ENCODE measurements at regions not wholly inside any gene's neighbourhood (a gene's known extent, or its start where the extent isn't known, plus 50 kb on each side); places are given as distances from the start of the nearest gene placed in this dataset.

DNA sequence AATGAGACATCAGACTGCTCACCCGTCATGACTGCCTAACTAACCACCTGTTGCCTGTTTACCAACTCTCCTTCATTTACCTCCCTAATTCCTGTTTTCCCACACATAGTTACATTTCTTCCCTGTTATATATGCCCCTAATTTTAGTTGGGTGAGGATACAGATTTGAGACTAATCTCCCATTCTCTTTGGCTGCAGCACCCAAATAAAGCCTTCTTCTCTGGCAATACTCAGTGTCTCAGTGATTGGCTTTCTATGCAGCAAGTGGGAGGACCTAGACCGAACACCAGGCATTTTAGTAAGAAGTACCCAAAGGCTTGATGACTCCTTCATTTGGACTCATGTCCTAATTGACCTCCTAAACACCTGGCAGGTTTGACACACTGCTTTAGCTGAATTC is 147.2 kb downstream of the TRIB2 start:
- TF ChIP-seq, protein P1, sequence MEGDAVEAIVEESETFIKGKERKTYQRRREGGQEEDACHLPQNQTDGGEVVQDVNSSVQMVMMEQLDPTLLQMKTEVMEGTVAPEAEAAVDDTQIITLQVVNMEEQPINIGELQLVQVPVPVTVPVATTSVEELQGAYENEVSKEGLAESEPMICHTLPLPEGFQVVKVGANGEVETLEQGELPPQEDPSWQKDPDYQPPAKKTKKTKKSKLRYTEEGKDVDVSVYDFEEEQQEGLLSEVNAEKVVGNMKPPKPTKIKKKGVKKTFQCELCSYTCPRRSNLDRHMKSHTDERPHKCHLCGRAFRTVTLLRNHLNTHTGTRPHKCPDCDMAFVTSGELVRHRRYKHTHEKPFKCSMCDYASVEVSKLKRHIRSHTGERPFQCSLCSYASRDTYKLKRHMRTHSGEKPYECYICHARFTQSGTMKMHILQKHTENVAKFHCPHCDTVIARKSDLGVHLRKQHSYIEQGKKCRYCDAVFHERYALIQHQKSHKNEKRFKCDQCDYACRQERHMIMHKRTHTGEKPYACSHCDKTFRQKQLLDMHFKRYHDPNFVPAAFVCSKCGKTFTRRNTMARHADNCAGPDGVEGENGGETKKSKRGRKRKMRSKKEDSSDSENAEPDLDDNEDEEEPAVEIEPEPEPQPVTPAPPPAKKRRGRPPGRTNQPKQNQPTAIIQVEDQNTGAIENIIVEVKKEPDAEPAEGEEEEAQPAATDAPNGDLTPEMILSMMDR (IDR thresholded peaks at IDR 0.05): no peak
- TF ChIP-seq POLR2A (IDR thresholded peaks at IDR 0.05): no peak

All from body of pancreas (tissue), 4 donors.